ENCODE measurements at regions not wholly inside any gene's neighbourhood (a gene's known extent, or its start where the extent isn't known, plus 50 kb on each side); places are given as distances from the start of the nearest gene placed in this dataset.

GRCh38 chr7:41573443-41573842, 129.4 kb downstream of the INHBA start:
- no peak for TF ChIP-seq POLR2AphosphoS5 (IDR thresholded peaks at IDR 0.05; ENCODE audit: low read depth, low read length)
- no peak for TF ChIP-seq TAF1 (IDR thresholded peaks at IDR 0.05; ENCODE audit: borderline replicate concordance, low read depth, low read length)
